ENCODE measurements at regions not wholly inside any gene's neighbourhood (a gene's known extent, or its start where the extent isn't known, plus 50 kb on each side); places are given as distances from the start of the nearest gene placed in this dataset.
"Not testable (repeated sequence)": the region's sequence is repeated elsewhere in the genome, so short reads cannot be mapped to it uniquely, and the experiment has no call there.

DNA sequence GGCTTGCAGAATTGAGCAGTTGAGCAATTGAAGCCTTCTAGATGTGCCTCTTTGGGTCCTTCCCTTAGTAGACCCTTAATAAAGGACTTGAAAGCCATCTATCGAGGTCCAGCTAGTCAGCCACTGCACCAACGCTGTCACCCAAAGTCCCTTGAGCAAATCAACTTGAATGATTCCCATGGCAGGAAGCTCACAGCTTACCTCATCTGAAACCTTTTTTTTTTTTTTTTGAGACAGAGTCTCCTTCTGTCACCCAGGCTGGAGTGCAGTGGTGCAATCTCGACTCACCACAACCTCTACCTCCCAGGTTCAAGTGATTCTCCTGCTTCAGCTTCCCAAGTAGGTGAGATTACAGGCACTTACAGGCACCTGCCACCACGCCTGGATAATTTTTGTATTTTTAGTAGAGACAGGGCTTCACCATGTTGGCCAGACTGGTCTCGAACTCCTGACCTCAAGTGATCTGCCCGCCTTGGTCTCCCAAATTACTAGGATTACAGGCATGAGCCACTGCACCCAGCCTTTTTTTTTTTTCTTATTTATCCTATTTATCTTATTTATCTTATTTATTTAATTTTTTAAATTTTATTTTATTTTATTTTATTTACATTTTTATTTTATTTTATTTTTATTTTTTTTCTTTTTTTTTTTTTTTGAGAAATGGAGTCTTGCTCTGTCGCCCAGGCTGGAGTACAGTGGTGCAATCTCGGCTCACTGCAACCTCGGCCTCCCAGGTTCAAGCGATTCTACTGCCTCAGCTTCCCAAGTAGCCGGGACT, 143.8 kb downstream of the NUFIP1 start:
- DNase-seq: not testable (repeated sequence)

DNA sequence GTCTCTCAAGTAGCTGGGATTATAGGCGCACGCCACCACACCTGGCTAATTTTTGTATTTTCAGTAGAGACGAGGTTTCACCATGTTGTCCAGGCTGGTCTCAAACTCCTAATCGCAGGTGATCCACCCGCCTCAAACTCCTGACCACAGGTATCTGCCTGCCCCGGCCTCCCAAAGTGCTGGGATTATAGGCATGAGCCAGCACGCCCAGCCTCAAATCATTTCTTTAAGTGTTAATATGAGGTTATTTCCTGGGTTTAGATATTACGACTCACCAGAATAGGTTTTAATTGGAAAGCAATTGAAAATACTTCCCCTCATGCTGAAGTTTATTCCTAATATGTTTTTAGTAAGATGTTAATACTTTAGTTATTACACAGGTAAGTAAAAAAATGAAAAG, 144.5 kb downstream of the NUFIP1 start:
- DNase-seq: no peak

DNA sequence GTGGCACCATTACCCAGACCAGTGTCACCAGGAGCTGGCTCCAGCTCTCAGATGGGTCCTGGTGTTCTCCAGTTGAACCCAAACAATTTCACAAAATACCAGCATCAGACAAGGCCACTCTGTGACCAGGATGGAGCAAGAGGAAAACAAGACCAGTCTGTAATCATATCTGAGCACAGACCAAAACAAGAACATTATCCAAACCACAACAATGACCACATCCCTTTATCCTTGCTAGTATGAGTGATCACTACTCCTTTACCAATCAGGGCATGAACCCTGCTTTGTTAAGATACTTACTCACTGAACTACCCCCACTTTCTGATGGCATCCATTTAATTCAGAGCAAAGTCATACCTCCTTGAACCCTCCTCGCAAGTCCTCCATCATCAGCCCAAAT, 145.9 kb downstream of the NUFIP1 start:
- DNase-seq: no peak

DNA sequence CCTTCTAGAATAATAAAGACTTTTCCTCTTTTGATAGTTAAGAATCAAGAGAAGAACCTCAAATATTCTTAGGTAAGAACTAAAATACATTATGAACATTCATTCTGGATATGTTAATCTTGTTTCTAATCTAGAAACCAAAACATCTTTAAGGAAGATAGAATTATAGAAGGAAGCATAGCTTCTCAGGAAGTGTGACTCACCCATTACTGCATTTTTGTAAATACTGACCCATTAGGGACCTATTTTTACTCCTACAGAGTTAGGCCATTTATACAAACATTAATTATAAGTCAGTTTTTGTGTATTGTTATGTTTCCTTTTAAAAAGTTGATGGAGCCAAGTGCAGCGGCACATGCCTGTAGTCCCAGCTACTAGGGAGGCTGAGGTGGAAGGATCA, 147.1 kb downstream of the NUFIP1 start:
- DNase-seq: no peak

DNA sequence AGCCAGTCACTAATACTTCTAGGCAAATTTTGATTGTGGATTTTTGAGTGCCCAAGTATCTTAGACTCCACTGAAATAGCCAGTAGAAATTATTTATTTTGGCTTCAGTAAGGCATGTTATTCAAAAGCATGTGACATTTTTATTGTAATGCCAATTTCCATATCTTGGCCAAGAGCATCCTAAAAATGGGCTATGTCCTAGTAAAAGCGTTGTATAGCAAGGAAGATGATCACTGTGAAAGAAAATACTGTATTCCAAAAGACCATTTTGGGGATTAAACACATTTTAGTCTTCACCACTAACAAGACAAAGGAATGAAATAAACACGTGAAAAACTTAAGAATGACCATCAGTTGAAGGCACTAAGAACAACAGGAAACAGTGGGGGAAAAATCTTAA, 149.1 kb downstream of the NUFIP1 start:
- no peak for DNase-seq

DNA sequence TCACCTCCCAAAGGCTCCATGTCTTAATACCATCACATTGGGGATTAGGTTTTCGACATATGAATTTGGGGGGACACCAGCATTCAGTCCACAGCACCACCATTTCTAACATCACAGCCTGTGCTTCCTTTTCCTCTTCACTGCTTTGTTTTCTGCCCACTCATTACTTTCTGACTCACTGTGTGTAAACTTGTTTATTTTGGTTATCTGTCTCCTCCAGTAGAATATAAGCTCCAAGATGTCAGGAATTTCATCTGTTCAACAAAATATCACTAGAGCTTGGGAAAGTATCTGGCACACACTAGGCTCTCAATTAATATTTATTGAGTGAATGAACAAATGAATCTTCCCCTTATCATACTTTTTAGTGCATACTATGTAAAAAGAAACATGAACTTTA, 152.0 kb downstream of the NUFIP1 start:
- DNase-seq: no peak

DNA sequence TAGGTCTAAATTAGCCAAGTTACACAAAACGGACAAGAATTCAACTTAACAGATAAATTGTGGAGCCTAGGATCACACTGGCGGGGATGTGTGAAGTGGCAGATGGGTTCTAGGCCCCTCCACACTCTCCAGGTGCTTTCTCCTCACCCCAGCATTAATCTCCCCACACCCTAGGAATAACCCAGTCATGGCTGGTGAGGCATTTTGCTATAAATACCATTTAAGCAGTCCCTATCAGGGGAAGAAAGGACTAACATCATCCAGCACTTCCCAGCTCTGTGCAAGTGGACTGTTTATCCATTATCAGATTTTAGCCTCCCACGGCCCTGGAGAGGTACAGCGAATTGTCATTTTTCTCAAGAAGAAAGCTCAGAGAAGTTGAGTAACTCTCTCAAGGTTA, 154.9 kb downstream of the NUFIP1 start:
- no peak for DNase-seq

DNA sequence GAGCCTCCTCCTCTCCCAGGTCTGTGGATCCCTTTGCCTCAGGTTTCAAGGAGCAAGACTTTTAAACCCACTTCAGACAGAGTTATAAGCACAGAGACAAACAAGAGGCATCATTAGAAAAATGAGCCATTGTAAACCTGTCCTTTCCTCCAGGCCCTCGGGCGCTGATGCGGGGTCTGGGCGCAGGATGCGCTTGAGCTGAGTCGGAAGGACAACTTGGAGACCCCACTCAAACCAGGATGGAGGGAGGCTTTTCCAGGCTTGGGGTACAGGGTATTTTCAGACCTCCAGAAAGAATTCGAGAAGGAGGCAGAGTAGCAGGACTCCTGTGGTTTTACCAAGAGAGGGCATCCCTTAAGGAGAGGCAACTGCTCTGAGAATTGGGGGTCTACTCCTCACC, 155.6 kb downstream of the NUFIP1 start:
- no peak for DNase-seq

DNA sequence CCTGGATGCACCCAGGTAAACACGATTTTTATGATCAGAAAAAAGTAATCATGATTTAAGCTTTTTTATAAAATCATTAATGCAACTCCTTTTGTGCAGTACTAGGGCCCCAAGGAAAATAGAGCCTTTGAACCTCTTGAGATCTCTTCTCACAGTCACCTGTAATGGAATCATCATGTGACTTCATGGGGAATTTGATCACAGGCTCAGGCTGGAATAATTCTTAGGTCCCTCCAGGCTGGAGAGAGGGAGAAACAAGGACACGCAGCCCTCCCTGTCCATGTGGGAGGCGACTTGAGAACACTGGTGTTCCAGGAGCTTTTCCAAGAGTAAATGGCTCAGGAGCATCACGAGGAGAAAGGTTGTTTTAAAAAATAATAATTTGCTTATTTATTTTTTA, 156.1 kb downstream of the NUFIP1 start:
- no peak for DNase-seq

DNA sequence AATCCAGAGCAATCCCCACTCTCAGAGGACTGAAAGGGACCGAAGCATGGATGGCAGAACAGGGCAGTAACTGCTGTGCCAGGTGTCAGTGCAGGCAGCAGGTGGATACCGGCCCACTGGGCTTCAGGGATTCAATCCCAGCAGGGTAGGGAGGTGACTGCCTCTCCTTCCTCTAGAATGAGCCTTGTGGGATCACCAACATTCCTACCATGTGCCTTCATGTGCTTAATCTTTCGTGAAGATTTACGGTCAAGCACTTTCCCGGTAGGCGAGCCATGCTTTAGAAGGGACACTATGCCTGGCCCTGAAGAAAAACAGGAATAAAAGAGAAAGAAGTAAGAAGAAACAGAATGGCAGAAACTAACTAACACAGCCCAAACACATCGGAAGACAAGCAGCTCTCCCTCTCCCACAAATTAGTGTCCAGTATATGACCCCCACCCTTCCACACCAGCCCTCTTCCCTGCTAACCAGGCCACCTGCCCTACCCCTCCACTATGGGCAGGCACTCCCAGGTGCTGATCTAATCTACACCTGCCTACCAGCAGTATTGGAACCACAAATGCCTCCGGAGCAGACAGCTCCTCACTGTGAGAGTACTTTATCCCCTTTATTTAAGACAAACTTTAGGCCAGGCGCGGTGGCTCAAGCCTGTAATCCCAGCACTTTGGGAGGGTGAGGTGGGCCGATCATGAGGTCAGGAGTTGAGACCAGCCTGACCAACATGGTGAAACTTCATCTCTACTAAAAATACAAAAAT, 162.5 kb downstream of the NUFIP1 start:
- DNase-seq: no peak

DNA sequence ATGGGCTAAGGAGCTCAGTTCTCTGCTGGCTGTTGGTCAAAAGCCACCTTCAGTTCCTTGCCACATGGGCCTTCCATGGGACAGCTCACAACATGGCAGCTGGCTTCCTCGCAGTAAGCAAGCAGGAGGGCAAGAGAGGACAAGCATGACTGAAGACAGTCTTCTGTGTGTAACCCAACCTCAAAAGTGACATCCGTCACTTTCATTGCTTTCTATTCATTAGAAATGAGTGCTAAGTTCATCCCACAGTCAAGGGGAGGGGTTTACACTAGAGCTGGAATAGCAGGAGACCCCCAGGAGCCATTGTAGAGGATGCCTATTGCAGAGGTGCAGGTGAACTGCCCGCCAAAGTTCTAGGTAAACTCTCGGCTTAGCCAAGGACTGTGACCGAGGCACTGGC, 163.3 kb downstream of the NUFIP1 start:
- DNase-seq: no peak

DNA sequence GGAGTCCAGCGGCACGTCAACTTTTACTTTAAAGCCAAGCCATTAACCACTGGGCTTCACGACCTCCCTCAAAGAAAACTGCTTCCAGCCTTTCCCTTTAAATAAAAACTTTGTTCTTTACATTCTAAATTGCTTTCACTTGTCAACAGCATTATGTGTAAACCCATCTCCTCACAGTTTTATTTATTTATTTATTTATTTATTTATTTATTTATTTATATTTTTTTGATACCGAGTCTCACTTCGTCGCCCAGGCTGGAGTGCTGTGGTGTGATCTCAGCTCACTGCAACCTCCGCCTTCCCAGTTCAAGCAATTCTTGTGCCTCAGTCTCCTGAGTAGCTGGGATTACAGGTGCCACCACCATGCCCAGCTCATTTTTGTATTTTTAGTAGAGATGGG, 165.7 kb downstream of the NUFIP1 start:
- DNase-seq: not testable (repeated sequence)

DNA sequence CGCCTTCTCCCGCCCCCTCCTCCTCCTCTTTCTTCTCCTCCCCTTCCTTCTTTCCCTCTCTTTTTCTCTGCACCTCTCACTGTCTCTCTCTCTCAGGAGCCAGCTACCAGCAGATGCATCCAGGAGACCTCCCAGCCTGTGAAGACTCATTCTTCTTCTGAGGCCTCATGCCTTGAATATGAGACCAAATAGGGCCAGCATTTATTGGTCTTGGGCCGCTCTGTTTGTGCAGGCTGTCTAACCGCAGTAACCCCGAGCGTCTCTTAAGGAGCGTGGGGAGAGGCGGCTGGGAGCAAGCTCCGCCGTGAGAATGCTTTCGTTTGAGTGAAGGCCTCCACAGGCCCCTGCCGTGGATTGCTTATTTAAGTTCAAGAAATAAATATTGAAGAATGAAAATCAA, 167.0 kb downstream of the NUFIP1 start:
- no peak for DNase-seq

DNA sequence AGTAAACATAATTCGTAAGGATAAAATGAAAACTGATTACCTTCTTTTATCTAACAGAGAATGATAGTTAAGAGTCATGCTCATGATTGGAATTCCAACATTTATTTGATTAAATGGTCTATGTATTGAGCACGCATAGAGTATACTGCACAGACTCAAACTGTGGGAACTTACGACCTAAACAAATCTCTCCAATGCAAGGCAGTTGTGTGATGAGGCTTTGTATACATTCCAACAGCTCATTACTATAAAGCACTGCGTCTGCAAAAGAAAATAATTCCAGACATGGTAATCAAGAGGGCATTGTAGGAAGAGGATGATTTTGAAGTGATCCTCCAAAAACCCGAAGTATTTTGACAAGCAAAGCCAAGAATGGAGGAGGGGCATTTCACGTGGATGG, 169.5 kb downstream of the NUFIP1 start:
- no peak for DNase-seq

DNA sequence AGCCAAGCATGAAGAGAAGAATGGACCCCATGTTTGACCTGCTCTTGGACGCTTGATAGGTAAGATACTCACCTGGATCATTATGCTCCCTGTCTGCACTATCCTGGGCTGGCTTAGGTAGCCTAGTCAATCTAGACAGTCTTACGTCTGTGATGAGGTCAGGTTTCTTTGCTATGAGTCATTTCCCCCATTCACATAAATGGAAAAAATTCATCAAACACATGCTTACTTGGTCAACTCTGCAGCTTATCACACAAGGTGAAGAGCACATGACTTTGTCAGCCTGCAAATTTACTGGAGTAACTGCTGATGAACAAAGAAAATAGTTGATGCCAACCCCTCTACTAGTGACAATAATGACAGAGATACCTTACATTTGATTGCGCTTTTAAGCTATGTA, 170.0 kb downstream of the NUFIP1 start:
- no peak for DNase-seq

DNA sequence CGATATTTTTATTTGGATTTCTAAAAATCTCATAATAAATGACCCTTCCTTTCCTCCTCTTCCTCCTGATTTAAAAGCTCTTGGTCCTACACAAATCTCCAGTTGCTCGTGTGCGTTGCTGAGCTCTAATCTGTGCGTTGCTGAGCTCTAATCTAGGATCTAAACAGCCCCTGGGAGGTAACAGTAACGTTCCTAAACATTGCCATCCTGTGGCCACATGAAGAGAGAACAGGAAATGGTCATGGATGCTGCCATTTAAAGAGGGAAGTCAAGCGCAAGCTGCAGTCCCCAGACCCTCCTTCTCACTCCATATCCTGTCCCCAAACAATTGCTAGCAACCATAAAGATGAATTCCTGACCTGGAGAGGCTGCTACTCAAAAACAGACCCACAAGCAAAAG, 170.8 kb downstream of the NUFIP1 start:
- no peak for DNase-seq

DNA sequence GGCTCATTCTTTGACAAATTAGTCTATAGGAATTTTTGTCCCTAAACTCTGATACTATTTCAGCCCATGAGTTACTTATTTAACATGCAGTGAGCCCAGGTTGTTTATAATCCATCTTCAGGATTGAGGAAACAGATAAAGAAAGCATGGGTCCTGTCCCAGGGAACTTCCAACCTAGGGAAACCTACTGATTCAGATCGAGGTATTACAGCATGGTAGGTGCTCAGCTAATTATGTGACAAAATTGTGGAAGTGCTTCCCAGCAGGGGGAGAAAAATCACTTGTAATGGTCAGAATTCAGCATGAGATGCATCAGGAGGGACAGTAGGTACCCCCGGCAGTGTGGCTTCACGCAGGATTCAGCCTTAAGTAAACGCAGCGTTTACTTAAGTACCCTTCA, 171.3 kb downstream of the NUFIP1 start:
- DNase-seq: no peak

DNA sequence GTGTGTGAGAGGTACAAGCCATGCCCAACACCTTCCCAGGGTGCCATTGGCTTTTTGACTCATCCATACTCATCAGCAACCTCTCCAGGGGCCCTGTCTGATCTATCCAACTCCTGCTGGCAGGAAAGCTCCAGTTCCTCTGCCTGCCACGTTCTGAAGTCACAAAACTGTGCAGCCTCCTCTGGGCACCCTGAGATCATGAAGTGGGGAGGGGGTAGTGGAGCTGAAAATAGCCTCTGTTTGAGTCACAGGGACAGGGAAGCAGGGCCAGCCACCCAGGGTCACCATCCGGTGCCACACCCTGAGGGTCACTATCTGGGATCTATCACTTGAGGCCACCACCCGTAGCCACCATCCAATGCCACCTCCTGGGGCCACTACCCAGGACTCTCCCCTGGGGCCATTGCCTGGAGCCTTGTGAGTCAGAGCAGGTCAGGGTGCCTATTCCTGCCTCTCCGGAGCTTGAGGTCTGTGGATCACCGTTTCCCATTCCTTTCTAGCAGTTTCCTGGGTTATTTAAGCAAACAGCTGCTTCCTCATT, 172.1 kb downstream of the NUFIP1 start:
- DNase-seq: no peak

DNA sequence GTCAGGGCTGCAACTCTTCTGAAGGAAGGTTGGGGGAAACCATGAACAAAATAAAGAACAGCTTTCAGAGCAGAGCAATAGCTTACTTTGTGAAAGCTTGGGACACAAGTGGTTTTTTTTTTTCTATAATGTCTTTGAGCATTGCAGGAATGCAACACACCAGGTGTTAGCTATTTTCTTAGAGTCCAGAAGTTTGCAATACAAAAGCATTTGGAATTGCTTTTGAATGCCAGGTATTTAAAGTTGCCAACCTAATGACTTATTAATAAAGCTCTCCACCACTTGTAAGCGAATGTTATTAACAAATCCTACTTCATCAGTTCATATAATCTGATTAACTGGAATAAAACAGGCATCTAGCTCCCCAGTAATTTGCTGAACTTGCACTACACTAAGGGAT, 172.6 kb downstream of the NUFIP1 start:
- no peak for DNase-seq

DNA sequence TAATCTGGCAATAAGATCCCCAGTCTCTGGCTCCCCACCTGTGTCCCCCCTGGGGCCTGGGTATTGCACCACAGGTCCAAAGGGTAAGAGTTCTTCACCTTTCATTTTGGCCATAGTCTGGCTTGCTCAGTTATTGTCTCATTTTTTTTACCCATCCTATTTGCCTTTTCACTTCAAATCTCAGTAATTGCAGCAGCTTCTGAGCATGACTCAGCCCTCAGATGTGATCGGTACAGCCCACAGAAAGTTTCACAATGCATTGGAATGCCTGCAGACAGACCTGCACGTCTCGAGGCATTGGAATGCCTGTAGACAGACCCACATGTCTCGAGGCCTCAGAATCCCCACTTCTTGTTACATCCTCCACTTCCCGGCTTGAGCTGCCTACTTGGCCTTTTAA, 173.6 kb downstream of the NUFIP1 start:
- no peak for DNase-seq

DNA sequence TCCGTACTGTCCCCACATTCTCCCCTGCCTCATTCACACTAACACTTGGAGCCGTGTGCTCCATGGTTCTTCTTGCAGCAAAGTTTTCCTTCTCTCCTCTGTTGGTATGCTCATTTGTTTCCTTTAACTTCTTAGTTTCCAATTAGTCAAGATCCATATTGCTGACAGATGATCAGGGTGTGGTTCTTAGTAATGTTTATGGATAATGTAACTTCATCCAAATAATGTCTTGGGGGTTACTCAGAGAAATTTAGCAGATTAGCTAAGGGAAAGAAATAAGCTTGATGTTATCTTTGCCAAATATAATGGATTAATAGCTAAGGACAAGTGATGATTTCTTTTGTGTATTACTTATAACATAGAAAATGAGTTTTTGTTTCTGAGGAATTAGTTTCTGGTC, 174.4 kb downstream of the NUFIP1 start:
- no peak for DNase-seq

DNA sequence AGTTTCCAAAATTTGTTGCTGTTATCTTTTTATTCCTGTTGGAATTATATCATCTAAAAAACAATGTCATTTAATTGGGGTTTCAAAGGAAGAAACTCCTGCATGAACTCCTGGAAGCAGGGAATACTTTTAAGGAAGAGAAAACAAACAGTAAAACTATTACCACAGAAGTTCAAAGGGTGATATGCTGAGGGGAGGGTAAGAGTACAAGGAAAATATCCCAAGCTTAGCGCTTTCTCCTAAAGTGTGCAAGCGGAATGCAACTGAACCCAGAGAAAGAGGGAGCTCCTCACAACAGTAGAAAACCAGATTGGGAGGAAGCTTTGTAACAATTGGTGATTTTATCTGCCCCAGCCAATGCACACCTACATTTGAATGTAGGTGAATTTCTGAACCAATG, 175.1 kb downstream of the NUFIP1 start:
- no peak for DNase-seq

DNA sequence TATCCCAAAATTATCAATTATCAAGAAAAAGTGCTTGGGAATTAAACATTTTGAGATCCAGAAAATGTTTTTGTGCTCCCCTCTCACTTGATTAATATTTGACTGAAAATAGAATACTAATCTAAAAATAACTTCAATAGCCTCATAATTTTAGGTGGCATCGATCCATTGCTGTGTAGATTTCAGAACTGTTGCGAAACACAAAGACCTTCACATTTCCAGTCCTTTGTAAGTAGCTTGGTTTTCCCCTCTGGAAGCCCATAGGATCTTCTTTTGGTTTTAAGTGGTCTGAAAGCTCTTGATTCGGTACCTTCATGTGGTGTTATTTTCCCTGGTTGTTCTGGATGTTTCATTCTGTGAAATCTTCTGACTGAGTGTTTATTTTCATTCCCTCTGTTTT, 176.5 kb downstream of the NUFIP1 start:
- no peak for DNase-seq

DNA sequence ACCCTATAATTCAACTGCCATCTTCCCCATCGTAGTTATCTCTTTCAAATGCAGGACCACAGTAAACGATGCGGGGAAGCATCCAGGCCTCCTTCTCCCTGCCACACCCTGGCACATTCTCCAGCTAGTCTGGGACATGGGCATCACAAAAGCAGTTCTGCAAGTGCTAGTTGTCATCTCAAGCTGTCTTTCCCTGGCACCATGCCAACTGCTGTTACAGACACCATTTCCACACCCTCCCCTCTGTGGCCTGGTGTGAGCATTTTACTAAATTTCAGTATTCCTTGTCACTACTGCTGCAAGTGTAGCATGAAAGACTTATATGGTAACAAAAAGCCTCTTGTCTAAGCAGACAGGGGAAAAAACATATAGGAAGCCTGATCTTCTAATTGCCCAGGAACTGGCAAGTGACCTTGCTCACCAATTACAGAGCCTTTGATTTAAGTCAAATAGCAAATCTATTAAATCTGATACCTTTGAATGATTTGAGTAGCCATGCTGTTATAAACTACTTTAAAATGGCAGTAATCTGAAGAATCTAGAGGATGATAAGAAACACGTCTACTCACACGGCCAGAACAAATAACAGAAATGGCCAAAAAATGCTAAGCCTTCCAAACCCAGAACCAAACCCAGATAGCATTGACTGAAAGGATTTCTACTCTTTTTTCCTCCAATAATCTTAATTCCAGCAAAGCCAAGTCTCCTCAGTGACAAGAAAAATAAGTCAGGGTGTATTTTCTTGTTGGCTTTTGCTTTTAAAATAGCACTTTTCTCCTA, 179.0 kb downstream of the NUFIP1 start:
- DNase-seq: no peak
